Ishikawa (cell line): ENCODE measurements at regions not wholly inside any gene's neighbourhood (a gene's known extent, or its start where the extent isn't known, plus 50 kb on each side); places are given as distances from the start of the nearest gene placed in this dataset.

Experiments
- CEBPB ChIP-seq: IDR thresholded peaks from 2 replicates; pipeline ENCODE4 v1.6.1; 2012
- EGR1 ChIP-seq: IDR thresholded peaks from 2 replicates; pipeline ENCODE4 v1.6.1; 2012
- EP300 ChIP-seq: IDR thresholded peaks from 2 replicates; pipeline ENCODE4 v1.6.1; 2012; ENCODE audit warnings: borderline replicate concordance
- NFIC ChIP-seq: IDR thresholded peaks from 2 replicates; pipeline ENCODE4 v1.6.1; 2012
- RAD21 ChIP-seq: IDR thresholded peaks from 2 replicates; pipeline ENCODE4 v1.6.1; 2012; ENCODE audit warnings: low read depth
- TAF1 ChIP-seq: IDR thresholded peaks from 2 replicates; pipeline ENCODE4 v1.6.1; 2012; ENCODE audit warnings: low read depth, mild to moderate bottlenecking
- TF ChIP-seq, protein P1 (sequence below): IDR thresholded peaks from 2 replicates; pipeline ENCODE4 v1.6.1; 2012; ENCODE audit warnings: low read depth, mild to moderate bottlenecking
- TF ChIP-seq, protein P2 (sequence below): IDR thresholded peaks from 2 replicates; pipeline ENCODE4 v1.6.1; 2012

DNA sequence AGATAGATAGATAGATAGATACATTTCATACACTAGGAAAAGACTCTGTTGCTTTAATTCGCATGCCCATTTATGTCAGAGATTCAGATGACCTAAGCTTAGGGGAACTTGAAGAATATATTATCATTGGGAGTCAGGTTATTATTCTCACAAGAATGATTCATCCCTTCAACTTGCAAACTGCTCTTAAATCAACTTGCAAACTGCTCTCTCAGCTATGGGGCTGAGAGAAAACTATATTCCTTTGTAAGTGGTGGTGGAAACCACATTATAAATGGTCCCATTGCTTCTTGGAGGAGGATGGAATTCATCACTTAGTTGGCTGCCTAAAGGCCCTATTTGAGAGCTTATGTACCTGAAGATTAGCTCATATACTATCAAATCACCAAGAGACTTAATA, 160.9 kb upstream of the STAC start:
- no peak for TF ChIP-seq RAD21
- TF ChIP-seq, protein P1, sequence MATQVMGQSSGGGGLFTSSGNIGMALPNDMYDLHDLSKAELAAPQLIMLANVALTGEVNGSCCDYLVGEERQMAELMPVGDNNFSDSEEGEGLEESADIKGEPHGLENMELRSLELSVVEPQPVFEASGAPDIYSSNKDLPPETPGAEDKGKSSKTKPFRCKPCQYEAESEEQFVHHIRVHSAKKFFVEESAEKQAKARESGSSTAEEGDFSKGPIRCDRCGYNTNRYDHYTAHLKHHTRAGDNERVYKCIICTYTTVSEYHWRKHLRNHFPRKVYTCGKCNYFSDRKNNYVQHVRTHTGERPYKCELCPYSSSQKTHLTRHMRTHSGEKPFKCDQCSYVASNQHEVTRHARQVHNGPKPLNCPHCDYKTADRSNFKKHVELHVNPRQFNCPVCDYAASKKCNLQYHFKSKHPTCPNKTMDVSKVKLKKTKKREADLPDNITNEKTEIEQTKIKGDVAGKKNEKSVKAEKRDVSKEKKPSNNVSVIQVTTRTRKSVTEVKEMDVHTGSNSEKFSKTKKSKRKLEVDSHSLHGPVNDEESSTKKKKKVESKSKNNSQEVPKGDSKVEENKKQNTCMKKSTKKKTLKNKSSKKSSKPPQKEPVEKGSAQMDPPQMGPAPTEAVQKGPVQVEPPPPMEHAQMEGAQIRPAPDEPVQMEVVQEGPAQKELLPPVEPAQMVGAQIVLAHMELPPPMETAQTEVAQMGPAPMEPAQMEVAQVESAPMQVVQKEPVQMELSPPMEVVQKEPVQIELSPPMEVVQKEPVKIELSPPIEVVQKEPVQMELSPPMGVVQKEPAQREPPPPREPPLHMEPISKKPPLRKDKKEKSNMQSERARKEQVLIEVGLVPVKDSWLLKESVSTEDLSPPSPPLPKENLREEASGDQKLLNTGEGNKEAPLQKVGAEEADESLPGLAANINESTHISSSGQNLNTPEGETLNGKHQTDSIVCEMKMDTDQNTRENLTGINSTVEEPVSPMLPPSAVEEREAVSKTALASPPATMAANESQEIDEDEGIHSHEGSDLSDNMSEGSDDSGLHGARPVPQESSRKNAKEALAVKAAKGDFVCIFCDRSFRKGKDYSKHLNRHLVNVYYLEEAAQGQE, result no peak
- TF ChIP-seq TAF1, result no peak
- TF ChIP-seq, protein P2, sequence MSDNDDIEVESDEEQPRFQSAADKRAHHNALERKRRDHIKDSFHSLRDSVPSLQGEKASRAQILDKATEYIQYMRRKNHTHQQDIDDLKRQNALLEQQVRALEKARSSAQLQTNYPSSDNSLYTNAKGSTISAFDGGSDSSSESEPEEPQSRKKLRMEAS, result no peak
- no peak for TF ChIP-seq EP300
- TF ChIP-seq NFIC, result no peak
- TF ChIP-seq EGR1, result no peak
- TF ChIP-seq CEBPB, result no peak
